Mucosa of rectum (tissue), 2 donors: ENCODE measurements at regions not wholly inside any gene's neighbourhood (a gene's known extent, or its start where the extent isn't known, plus 50 kb on each side); places are given as distances from the start of the nearest gene placed in this dataset.

Experiments
- H3K27ac ChIP-seq, 2 donors: one replicate each; pipeline ENCODE4 v1.7.0; 2013; ENCODE audit warnings: inconsistent platforms in 2 of 2, low read depth in 2 of 2, low read length in 2 of 2
- H3K27me3 ChIP-seq, 2 donors: one replicate each; pipeline ENCODE4 v1.7.0; 2013; ENCODE audit warnings: low read length in 2 of 2; ENCODE audit not compliant: control insufficient read depth in 2 of 2, insufficient read depth in 2 of 2
- H3K36me3 ChIP-seq, 2 donors: one replicate each; pipeline ENCODE4 v1.7.0; 2013; ENCODE audit warnings: low read length in 2 of 2; ENCODE audit not compliant: control insufficient read depth in 2 of 2, insufficient read depth in 2 of 2
- H3K4me1 ChIP-seq, 2 donors: one replicate each; pipeline ENCODE4 v1.7.0; 2013; ENCODE audit warnings: low read length in 2 of 2, mild to moderate bottlenecking in 1 of 2; ENCODE audit not compliant: control insufficient read depth in 2 of 2, insufficient read depth in 2 of 2
- H3K4me3 ChIP-seq, 2 donors: one replicate each; pipeline ENCODE4 v1.7.0; 2013; ENCODE audit warnings: low read length in 2 of 2
- H3K9ac ChIP-seq, 2 donors: one replicate each; pipeline ENCODE4 v1.7.0; 2013; ENCODE audit warnings: low read length in 2 of 2, low read depth in 1 of 2, mild to moderate bottlenecking in 1 of 2
- H3K9me3 ChIP-seq, 2 donors: one replicate each; pipeline ENCODE4 v1.7.0; 2013; ENCODE audit warnings: low read length in 2 of 2; ENCODE audit not compliant: control insufficient read depth in 2 of 2
- donor health status: healthy.
- donor health status: Normal muscosa, but diverticular disease.

- peaks cover 0 to 4% of the 10 kb centered on the region in 2 donors for H3K4me1 ChIP-seq
- H3K4me3 ChIP-seq: no peak overlapping the region
- H3K27me3 ChIP-seq: no peaks in the 10 kb centered on the region
- H3K9ac ChIP-seq: no peak overlapping the region
- H3K9me3 ChIP-seq: no peaks in the 10 kb centered on the region
- peak overlapping the region; percentile 44 to 48 for H3K27ac ChIP-seq
- H3K36me3 ChIP-seq: no peaks in the 10 kb centered on the region
These were observed 58.5 kb downstream of the PSMG1 start for GRCh38 chr21:39124681-39125251.

GRCh38 chr21:39123375-39123774 is 59.9 kb downstream of the PSMG1 start:
- H3K36me3 ChIP-seq: no peaks in the 10 kb centered on the region

GRCh38 chr21:39121600-39122355 is 61.5 kb downstream of the PSMG1 start:
- Histone ChIP-seq H3K9ac (no peak overlapping the region), H3K9me3 (no peaks in the 10 kb centered on the region), H3K36me3 (no peaks in the 10 kb centered on the region), H3K27me3 (no peaks in the 10 kb centered on the region), H3K27ac (no peak overlapping the region), H3K4me1 (peaks cover 0 to 4% of the 10 kb centered on the region in 2 donors), H3K4me3 (no peak overlapping the region)

More at GRCh38 chr21:39123375-39123774, 59.9 kb downstream of the PSMG1 start:
- H3K27me3 ChIP-seq: no peaks in the 10 kb centered on the region
- H3K4me3 ChIP-seq: no peak overlapping the region
- H3K27ac ChIP-seq: no peak overlapping the region
- no peaks in the 10 kb centered on the region for H3K9me3 ChIP-seq
- no peak overlapping the region for H3K9ac ChIP-seq
- peaks cover 0 to 4% of the 10 kb centered on the region in 2 donors for H3K4me1 ChIP-seq

- H3K36me3 ChIP-seq: no peaks in the 10 kb centered on the region
- no peaks in the 10 kb centered on the region for H3K9me3 ChIP-seq
- H3K27ac ChIP-seq: no peak overlapping the region
- no peaks in the 10 kb centered on the region for H3K27me3 ChIP-seq
- no peak overlapping the region for H3K4me3 ChIP-seq
- peaks cover 0 to 4% of the 10 kb centered on the region in 2 donors for H3K4me1 ChIP-seq
- no peak overlapping the region for H3K9ac ChIP-seq
These were observed 62.2 kb downstream of the PSMG1 start for GRCh38 chr21:39120876-39121599.

GRCh38 chr21:39119891-39120290 is 63.4 kb downstream of the PSMG1 start:
- H3K4me3 ChIP-seq: no peak overlapping the region
- H3K9ac ChIP-seq: no peak overlapping the region
- H3K27me3 ChIP-seq: no peaks in the 10 kb centered on the region
- H3K36me3 ChIP-seq: no peaks in the 10 kb centered on the region
- no peak overlapping the region for H3K27ac ChIP-seq
- H3K4me1 ChIP-seq: no peaks in the 10 kb centered on the region
- H3K9me3 ChIP-seq: no peaks in the 10 kb centered on the region

- Histone ChIP-seq H3K27ac (no peak overlapping the region), H3K4me1 (no peaks in the 10 kb centered on the region), H3K9me3 (no peaks in the 10 kb centered on the region), H3K9ac (no peak overlapping the region), H3K27me3 (no peaks in the 10 kb centered on the region), H3K4me3 (no peak overlapping the region), H3K36me3 (no peaks in the 10 kb centered on the region)
These were observed 64.5 kb downstream of the PSMG1 start for GRCh38 chr21:39118604-39119215.

GRCh38 chr21:39118061-39118460 is 65.2 kb downstream of the PSMG1 start:
- Histone ChIP-seq H3K27ac (no peak overlapping the region), H3K27me3 (no peaks in the 10 kb centered on the region), H3K36me3 (no peaks in the 10 kb centered on the region), H3K4me1 (no peaks in the 10 kb centered on the region), H3K9me3 (no peaks in the 10 kb centered on the region), H3K9ac (no peak overlapping the region), H3K4me3 (no peak overlapping the region)

GRCh38 chr21:39117440-39117970 is 65.7 kb downstream of the PSMG1 start:
- Histone ChIP-seq H3K36me3 (no peaks in the 10 kb centered on the region), H3K27me3 (no peaks in the 10 kb centered on the region), H3K9ac (no peak overlapping the region), H3K4me1 (no peaks in the 10 kb centered on the region), H3K27ac (no peak overlapping the region), H3K4me3 (no peak overlapping the region), H3K9me3 (no peaks in the 10 kb centered on the region)

- no peak overlapping the region for H3K9ac ChIP-seq
These were observed 66.4 kb downstream of the PSMG1 start for GRCh38 chr21:39116761-39117439.

More at GRCh38 chr21:39116761-39117439, 66.4 kb downstream of the PSMG1 start:
- Histone ChIP-seq H3K4me1 (no peaks in the 10 kb centered on the region), H3K4me3 (no peak overlapping the region), H3K36me3 (no peaks in the 10 kb centered on the region), H3K9me3 (no peaks in the 10 kb centered on the region), H3K27ac (no peak overlapping the region), H3K27me3 (no peaks in the 10 kb centered on the region)
